ENCODE measurements at regions not wholly inside any gene's neighbourhood (a gene's known extent, or its start where the extent isn't known, plus 50 kb on each side); places are given as distances from the start of the nearest gene placed in this dataset.

DNA sequence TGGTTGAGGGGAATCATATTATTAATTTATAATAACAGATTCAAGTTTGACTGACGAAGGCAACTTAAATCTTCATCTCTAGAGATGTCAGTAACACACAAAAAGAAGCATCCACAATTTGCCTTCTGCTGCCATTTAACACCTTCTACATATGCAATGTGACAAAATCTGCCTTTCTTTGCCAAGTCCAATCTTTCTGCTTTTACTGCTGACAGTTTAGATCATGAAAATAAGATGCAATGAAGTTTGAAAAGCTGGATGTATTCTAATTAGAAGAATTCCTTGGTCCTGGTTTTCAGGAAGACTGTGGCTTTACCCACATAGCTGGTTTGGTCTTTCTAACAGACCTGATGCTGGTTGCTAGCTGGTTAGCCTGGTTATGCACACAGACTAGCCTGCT is 178.9 kb downstream of the ACER2 start:
- H3K4me1 Mint-ChIP-seq = no peaks in the 10 kb centered on the region
- H3K4me3 Mint-ChIP-seq = no peak overlapping the region
- Histone ChIP-seq H3K27me3 (ENCODE audit: control insufficient read depth, insufficient read depth, low read length, poor library complexity, severe bottlenecking) (no peaks in the 10 kb centered on the region), H3K9me3 (ENCODE audit: control insufficient read depth, low read length) (no peaks in the 10 kb centered on the region), H3K9ac (ENCODE audit: extremely low read depth, low read length, poor library complexity, severe bottlenecking) (no peak overlapping the region), H3K4me1 (ENCODE audit: control insufficient read depth, insufficient read depth, low read length) (no peaks in the 10 kb centered on the region), H3K27ac (ENCODE audit: low read depth, low read length) (no peak overlapping the region), H3K4me3 (ENCODE audit: low read length) (no peak overlapping the region), H3K36me3 (ENCODE audit: control insufficient read depth, insufficient read depth, low read length) (no peaks in the 10 kb centered on the region)
- TF ChIP-seq, protein P1, sequence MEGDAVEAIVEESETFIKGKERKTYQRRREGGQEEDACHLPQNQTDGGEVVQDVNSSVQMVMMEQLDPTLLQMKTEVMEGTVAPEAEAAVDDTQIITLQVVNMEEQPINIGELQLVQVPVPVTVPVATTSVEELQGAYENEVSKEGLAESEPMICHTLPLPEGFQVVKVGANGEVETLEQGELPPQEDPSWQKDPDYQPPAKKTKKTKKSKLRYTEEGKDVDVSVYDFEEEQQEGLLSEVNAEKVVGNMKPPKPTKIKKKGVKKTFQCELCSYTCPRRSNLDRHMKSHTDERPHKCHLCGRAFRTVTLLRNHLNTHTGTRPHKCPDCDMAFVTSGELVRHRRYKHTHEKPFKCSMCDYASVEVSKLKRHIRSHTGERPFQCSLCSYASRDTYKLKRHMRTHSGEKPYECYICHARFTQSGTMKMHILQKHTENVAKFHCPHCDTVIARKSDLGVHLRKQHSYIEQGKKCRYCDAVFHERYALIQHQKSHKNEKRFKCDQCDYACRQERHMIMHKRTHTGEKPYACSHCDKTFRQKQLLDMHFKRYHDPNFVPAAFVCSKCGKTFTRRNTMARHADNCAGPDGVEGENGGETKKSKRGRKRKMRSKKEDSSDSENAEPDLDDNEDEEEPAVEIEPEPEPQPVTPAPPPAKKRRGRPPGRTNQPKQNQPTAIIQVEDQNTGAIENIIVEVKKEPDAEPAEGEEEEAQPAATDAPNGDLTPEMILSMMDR (conservative IDR thresholded peaks at IDR 0.05) = no peak
- H3K27ac Mint-ChIP-seq = no peak overlapping the region
- H3K27me3 Mint-ChIP-seq (ENCODE audit: insufficient read depth) = peaks cover 1% of the 10 kb centered on the region
- no peak for DNase-seq
- WGBS, 2 experiments (ENCODE audit: insufficient coverage in 1 of 2, insufficient read length in 1 of 2) = 100% methylated on average over 1 of the region's 1 CpG; no CpG with 5 or more reads in 1 of the 2 experiments
- H3K36me3 Mint-ChIP-seq (ENCODE audit: low read depth) = no peaks in the 10 kb centered on the region
- peaks cover 10% of the 10 kb centered on the region for H3K9me3 Mint-ChIP-seq

DNA sequence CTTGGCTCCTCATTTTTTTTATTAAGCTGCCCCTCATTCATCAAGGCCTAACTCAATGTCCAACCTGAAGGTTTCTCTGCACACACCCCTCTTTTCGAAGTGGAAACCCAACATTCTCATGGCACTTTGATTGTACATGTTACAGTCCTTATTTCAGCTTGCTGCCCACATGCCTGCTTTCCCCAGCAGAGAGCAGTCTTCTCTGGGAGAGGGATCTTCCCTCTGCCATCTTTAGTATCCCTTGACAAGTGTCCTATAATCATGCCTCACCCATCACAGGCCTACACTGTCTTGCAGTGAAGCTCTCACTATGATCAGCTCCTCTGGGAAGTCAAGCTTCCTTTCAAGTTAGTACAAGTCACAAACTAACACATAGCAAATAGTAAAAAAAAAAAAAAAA is 175.1 kb downstream of the ACER2 start:
- DNase-seq = no peak
- Mint-ChIP-seq H3K4me1 (peaks cover 2% of the 10 kb centered on the region), H3K9me3 (peaks cover 10% of the 10 kb centered on the region), H3K36me3 (ENCODE audit: low read depth) (no peaks in the 10 kb centered on the region), H3K4me3 (no peak overlapping the region), H3K27me3 (ENCODE audit: insufficient read depth) (peaks cover 1% of the 10 kb centered on the region), H3K27ac (no peak overlapping the region)
- no peaks in the 10 kb centered on the region for H3K4me1 ChIP-seq (ENCODE audit: control insufficient read depth, insufficient read depth, low read length)
- H3K9me3 ChIP-seq (ENCODE audit: control insufficient read depth, low read length) = no peaks in the 10 kb centered on the region
- TF ChIP-seq, protein P1 (conservative IDR thresholded peaks at IDR 0.05) = peak; percentile 68
- no peak overlapping the region for H3K4me3 ChIP-seq (ENCODE audit: low read length)
- WGBS, 2 experiments (ENCODE audit: insufficient coverage in 1 of 2, insufficient read length in 1 of 2) = 81 to 100% methylated on average over 1 of the region's 1 CpG
- no peak overlapping the region for H3K27ac ChIP-seq (ENCODE audit: low read depth, low read length)
- H3K27me3 ChIP-seq (ENCODE audit: control insufficient read depth, insufficient read depth, low read length, poor library complexity, severe bottlenecking) = no peaks in the 10 kb centered on the region
- no peak overlapping the region for H3K9ac ChIP-seq (ENCODE audit: extremely low read depth, low read length, poor library complexity, severe bottlenecking)
- H3K36me3 ChIP-seq (ENCODE audit: control insufficient read depth, insufficient read depth, low read length) = no peaks in the 10 kb centered on the region

DNA sequence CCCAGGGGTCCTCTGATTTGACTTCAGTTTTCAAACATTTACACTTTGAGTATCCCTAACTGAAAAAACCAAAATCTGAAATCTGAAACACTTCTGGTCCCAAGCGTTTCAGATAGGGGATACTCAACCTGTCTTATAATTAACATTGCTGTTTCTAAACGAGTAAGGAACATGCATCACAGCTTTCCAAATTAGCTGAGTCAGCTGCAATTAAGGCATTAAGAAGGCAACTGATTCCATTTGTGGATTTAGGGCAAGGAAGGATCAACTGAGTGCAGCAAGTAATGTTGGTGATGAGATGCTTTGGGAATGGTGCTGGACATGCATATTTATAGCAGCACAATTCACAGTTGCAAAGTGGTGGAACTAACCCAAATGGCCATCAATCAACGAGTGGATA is 168.6 kb downstream of the ACER2 start:
- no peak overlapping the region for H3K4me3 ChIP-seq (ENCODE audit: low read length)
- H3K9me3 ChIP-seq (ENCODE audit: control insufficient read depth, low read length) = no peaks in the 10 kb centered on the region
- no peaks in the 10 kb centered on the region for H3K27me3 ChIP-seq (ENCODE audit: control insufficient read depth, insufficient read depth, low read length, poor library complexity, severe bottlenecking)
- Mint-ChIP-seq H3K4me1 (peaks cover 2% of the 10 kb centered on the region), H3K27me3 (ENCODE audit: insufficient read depth) (no peaks in the 10 kb centered on the region), H3K9me3 (no peaks in the 10 kb centered on the region), H3K4me3 (no peak overlapping the region), H3K27ac (no peak overlapping the region), H3K36me3 (ENCODE audit: low read depth) (no peaks in the 10 kb centered on the region)
- H3K4me1 ChIP-seq (ENCODE audit: control insufficient read depth, insufficient read depth, low read length) = no peaks in the 10 kb centered on the region
- no peak overlapping the region for H3K27ac ChIP-seq (ENCODE audit: low read depth, low read length)
- no peaks in the 10 kb centered on the region for H3K36me3 ChIP-seq (ENCODE audit: control insufficient read depth, insufficient read depth, low read length)
- H3K9ac ChIP-seq (ENCODE audit: extremely low read depth, low read length, poor library complexity, severe bottlenecking) = no peak overlapping the region
- WGBS, 2 experiments (ENCODE audit: insufficient coverage in 1 of 2, insufficient read length in 1 of 2) = 67 to 93% methylated on average over 1 to 2 of the region's 3 CpGs
- no peak for DNase-seq
- TF ChIP-seq, protein P1 (conservative IDR thresholded peaks at IDR 0.05) = no peak

Data from endodermal cell (in vitro differentiated cells).